ENCODE measurements at regions not wholly inside any gene's neighbourhood (a gene's known extent, or its start where the extent isn't known, plus 50 kb on each side); places are given as distances from the start of the nearest gene placed in this dataset.

GRCh38 chr9:106414042-106414441 lies 448.9 kb upstream of the ZNF462 start:
- TF ChIP-seq ARNT (IDR thresholded peaks at IDR 0.05), result no peak
- no peak for TF ChIP-seq BHLHE40 (IDR thresholded peaks at IDR 0.05; ENCODE audit: borderline replicate concordance)
- no peak for TF ChIP-seq SP1 (IDR thresholded peaks at IDR 0.05)
- TF ChIP-seq FOXM1 (IDR thresholded peaks at IDR 0.05; ENCODE audit: borderline replicate concordance), result no peak
